ENCODE measurements at regions not wholly inside any gene's neighbourhood (a gene's known extent, or its start where the extent isn't known, plus 50 kb on each side); places are given as distances from the start of the nearest gene placed in this dataset.

- no peak for DNase-seq (ENCODE audit: extremely low spot score in 2 of 2)
- intact Hi-C loops (cut with DNase I), result no loop called here
- no peaks in the 10 kb centered on the region for H3K9me3 ChIP-seq
- H3K27me3 ChIP-seq, result no peaks in the 10 kb centered on the region
- no peaks in the 10 kb centered on the region for H3K4me1 ChIP-seq
- no peak overlapping the region for H3K4me3 ChIP-seq
- TF ChIP-seq CTCF (IDR thresholded peaks at IDR 0.05), result no peak
- H3K36me3 ChIP-seq, result no peaks in the 10 kb centered on the region
- H3K27ac ChIP-seq, result no peak overlapping the region
Observed at GRCh38 chr7:46126675-46127300, 205.7 kb upstream of the IGFBP3 start.

DNA sequence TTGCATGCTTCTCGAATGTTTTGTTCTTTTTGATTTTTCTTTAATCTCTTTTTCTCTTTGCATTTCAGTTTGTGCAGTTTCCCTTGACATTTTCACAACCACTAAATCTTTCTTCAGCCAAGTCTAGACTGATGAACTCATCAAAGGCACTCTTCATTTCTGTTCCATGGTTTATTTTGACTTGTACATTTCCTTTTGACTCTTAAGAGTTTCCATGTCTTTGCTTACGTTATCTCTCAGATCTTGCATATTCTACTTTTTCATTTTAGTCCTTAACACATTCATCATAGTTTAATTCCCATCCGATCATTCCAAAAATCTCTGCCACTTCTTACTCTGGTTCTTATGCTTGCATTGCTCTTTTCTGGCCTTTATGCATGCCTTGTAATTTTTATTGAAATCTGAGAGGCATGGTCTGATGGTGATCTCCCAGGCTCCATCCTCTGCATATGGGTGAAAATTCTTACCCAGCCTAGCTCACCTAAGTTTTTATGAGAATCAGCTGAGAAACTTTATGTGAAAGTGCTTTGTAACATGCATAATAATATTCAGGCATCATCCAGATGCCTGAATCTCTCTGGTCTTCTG is 202.8 kb upstream of the IGFBP3 start:
- Histone ChIP-seq H3K9me3 (no peaks in the 10 kb centered on the region), H3K4me3 (no peak overlapping the region), H3K36me3 (no peaks in the 10 kb centered on the region), H3K27ac (no peak overlapping the region), H3K4me1 (no peaks in the 10 kb centered on the region), H3K27me3 (no peaks in the 10 kb centered on the region)
- DNase-seq (ENCODE audit: extremely low spot score in 2 of 2), result no peak
- intact Hi-C loops (cut with DNase I), result no loop called here
- TF ChIP-seq POLR2A (IDR thresholded peaks at IDR 0.05), result no peak

DNA sequence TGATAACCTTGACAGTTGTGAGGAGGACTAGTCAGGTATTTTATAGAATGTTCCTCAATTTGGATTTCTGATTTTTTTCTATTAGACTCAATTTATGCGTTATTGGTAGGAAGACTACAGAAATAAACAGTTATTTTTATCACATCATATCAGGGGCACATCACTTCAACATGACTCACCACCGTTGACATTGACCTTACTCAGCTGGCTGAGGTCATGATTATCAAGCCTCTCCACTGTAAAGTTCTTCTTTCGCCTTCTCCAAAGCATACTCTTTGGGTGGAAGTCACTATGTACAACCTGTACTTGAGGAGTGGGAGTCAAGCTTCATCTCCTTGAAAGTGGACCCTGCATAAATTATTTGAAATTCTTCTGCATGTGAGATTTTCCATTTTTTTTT is 194.3 kb upstream of the IGFBP3 start:
- no peaks in the 10 kb centered on the region for H3K27me3 ChIP-seq
- no peak overlapping the region for H3K27ac ChIP-seq
- no peak overlapping the region for H3K4me3 ChIP-seq
- H3K9me3 ChIP-seq, result no peaks in the 10 kb centered on the region
- no peaks in the 10 kb centered on the region for H3K4me1 ChIP-seq
- TF ChIP-seq CTCF (IDR thresholded peaks at IDR 0.05), result no peak
- no peak for TF ChIP-seq POLR2A (IDR thresholded peaks at IDR 0.05)
- TF ChIP-seq POLR2AphosphoS5 (IDR thresholded peaks at IDR 0.05; ENCODE audit: insufficient read depth in 1 of 2, low read depth in 1 of 2), result no peak
- intact Hi-C loops (cut with DNase I), result no loop called here
- no peak for DNase-seq (ENCODE audit: extremely low spot score in 2 of 2)
- H3K36me3 ChIP-seq, result no peaks in the 10 kb centered on the region

DNA sequence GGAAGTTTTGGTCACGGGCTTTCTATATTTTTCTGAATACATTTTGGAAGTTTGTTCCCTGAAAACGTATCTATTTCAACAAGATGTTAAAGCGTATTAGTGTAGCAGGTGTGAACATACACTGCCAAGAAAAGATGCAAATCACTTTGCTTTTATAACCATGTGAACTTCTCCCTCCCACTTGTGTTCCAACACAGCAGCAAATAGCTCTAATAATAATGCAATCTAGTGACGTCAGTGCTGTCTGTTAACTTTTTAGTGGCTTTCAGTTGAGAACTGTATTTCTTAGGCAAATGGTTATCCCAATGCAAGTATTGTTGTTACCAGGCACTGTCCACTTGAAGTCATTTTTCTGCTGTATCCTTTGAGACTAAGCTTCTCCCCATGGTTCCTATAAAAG is 188.4 kb upstream of the IGFBP3 start:
- DNase-seq (ENCODE audit: extremely low spot score in 2 of 2), result no peak
- TF ChIP-seq CTCF (IDR thresholded peaks at IDR 0.05), result no peak
- TF ChIP-seq POLR2A (IDR thresholded peaks at IDR 0.05), result no peak
- no peak for TF ChIP-seq POLR2AphosphoS5 (IDR thresholded peaks at IDR 0.05; ENCODE audit: insufficient read depth in 1 of 2, low read depth in 1 of 2)
- H3K27me3 ChIP-seq, result no peaks in the 10 kb centered on the region
- no peak overlapping the region for H3K27ac ChIP-seq
- no peaks in the 10 kb centered on the region for H3K36me3 ChIP-seq
- no peaks in the 10 kb centered on the region for H3K9me3 ChIP-seq
- intact Hi-C loops (cut with DNase I), result no loop called here
- H3K4me1 ChIP-seq, result no peaks in the 10 kb centered on the region
- H3K4me3 ChIP-seq, result no peak overlapping the region

GRCh38 chr7:46108272-46108671 is 187.2 kb upstream of the IGFBP3 start:
- TF ChIP-seq POLR2AphosphoS5 (IDR thresholded peaks at IDR 0.05; ENCODE audit: insufficient read depth in 1 of 2, low read depth in 1 of 2), result no peak
- no peak for TF ChIP-seq CTCF (IDR thresholded peaks at IDR 0.05)
- TF ChIP-seq POLR2A (IDR thresholded peaks at IDR 0.05), result no peak
- Histone ChIP-seq H3K4me1 (no peaks in the 10 kb centered on the region), H3K36me3 (no peaks in the 10 kb centered on the region), H3K27me3 (no peaks in the 10 kb centered on the region), H3K27ac (no peak overlapping the region), H3K9me3 (no peaks in the 10 kb centered on the region), H3K4me3 (no peak overlapping the region)
- intact Hi-C loops (cut with DNase I), result no loop called here
- no peak for DNase-seq (ENCODE audit: extremely low spot score in 2 of 2)
